ENCODE measurements at regions not wholly inside any gene's neighbourhood (a gene's known extent, or its start where the extent isn't known, plus 50 kb on each side); places are given as distances from the start of the nearest gene placed in this dataset.
"Not testable (repeated sequence)": the region's sequence is repeated elsewhere in the genome, so short reads cannot be mapped to it uniquely, and the experiment has no call there.

DNA sequence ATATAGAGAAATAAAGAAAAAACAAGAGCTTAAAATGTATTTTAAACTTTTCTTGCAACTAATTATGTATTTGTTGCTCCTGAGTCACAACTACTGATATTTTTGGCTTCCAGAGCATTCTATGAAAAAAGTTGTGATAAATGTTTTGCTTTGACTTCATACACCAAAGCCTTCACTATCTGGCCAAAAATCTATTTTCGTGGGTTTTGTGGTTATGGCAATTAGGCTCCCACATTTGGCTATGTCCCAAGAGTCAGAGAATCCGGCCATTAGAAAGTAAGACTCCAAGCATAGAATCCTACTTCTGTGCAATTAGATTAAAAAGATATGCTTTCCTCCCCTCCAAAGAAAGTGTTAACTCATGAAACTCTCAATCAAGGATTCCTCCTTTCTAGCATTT lies 1456.1 kb upstream of the ACVR2A start:
- DNase-seq (ENCODE audit: low spot score): no peak
- ATAC-seq (ENCODE audit: low FRiP score): no peak
- no peak for TF ChIP-seq CTCF (IDR thresholded peaks at IDR 0.05)

GRCh38 chr2:146386096-146386495 lies 1458.7 kb upstream of the ACVR2A start:
- no peak for DNase-seq (ENCODE audit: low spot score)
- ATAC-seq (ENCODE audit: low FRiP score): no peak
- no peak for TF ChIP-seq CTCF (IDR thresholded peaks at IDR 0.05)

- ATAC-seq (ENCODE audit: low FRiP score) (no peak), DNase-seq (ENCODE audit: low spot score) (no peak)
- no peak for TF ChIP-seq CTCF (IDR thresholded peaks at IDR 0.05)
Observed at GRCh38 chr2:146385031-146385430, 1459.8 kb upstream of the ACVR2A start.

GRCh38 chr2:146376511-146377064 lies 1468.2 kb upstream of the ACVR2A start:
- no peak for TF ChIP-seq CTCF (IDR thresholded peaks at IDR 0.05)
- ATAC-seq (ENCODE audit: low FRiP score): no peak
- DNase-seq (ENCODE audit: low spot score): no peak

- DNase-seq (ENCODE audit: low spot score): no peak
- no peak for ATAC-seq (ENCODE audit: low FRiP score)
- no peak for TF ChIP-seq CTCF (IDR thresholded peaks at IDR 0.05)
Observed at GRCh38 chr2:146374505-146374904, 1470.3 kb upstream of the ACVR2A start.

GRCh38 chr2:146371364-146371763 lies 1473.5 kb upstream of the ACVR2A start:
- DNase-seq (ENCODE audit: low spot score); ATAC-seq (ENCODE audit: low FRiP score): not testable (repeated sequence)

DNA sequence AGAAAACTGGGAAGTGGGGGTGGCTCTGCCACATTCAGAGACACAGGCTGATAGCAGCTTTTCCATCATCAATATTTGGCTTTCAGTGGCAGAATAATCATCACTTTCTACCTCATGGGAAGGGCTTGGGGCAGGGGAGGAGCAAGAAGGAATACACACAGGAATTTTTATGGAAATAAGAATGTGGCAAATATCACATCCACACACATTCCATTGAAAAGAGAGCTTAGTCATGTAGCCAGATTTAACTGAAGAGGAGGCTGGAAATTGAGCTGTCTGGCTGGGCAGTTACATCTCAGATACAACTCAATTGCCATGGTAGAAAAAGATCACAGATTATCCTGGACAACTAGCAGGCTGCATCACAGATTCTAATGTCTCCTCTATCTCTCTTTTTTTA lies 1474.0 kb upstream of the ACVR2A start:
- no peak for TF ChIP-seq CTCF (IDR thresholded peaks at IDR 0.05)
- ATAC-seq (ENCODE audit: low FRiP score) (no peak), DNase-seq (ENCODE audit: low spot score) (no peak)

GRCh38 chr2:146366276-146366675 lies 1478.6 kb upstream of the ACVR2A start:
- ATAC-seq (ENCODE audit: low FRiP score): no peak
- no peak for TF ChIP-seq CTCF (IDR thresholded peaks at IDR 0.05)
- DNase-seq (ENCODE audit: low spot score): no peak

Data from omental fat pad (tissue), 3 donors.